ENCODE measurements at regions not wholly inside any gene's neighbourhood (a gene's known extent, or its start where the extent isn't known, plus 50 kb on each side); places are given as distances from the start of the nearest gene placed in this dataset.

DNA sequence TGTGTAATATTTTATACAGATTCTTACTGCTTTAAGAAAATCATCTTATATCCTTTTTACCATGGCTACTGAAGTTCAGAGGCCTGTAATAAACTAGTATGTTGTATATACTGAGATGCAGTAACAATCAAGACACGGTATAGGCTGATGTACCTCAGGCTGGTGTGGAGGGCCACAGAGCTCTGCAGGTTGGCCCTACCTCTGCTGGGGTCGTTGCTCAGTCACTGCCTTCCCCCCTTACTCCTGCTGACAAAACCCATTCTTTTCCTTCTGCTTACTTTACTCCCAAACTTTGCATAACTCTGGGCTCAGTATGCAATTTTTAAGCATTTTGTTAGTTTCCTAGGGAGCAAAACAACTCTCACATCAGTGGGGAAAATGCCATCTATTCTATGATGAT, 200.1 kb upstream of the FOXP2 start:
- TF ChIP-seq, protein P1, sequence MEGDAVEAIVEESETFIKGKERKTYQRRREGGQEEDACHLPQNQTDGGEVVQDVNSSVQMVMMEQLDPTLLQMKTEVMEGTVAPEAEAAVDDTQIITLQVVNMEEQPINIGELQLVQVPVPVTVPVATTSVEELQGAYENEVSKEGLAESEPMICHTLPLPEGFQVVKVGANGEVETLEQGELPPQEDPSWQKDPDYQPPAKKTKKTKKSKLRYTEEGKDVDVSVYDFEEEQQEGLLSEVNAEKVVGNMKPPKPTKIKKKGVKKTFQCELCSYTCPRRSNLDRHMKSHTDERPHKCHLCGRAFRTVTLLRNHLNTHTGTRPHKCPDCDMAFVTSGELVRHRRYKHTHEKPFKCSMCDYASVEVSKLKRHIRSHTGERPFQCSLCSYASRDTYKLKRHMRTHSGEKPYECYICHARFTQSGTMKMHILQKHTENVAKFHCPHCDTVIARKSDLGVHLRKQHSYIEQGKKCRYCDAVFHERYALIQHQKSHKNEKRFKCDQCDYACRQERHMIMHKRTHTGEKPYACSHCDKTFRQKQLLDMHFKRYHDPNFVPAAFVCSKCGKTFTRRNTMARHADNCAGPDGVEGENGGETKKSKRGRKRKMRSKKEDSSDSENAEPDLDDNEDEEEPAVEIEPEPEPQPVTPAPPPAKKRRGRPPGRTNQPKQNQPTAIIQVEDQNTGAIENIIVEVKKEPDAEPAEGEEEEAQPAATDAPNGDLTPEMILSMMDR (conservative IDR thresholded peaks at IDR 0.05 in 1 of 2, IDR thresholded peaks at IDR 0.05 in 1 of 2; ENCODE audit: low read depth in 1 of 2, low read length in 2 of 2), result no peak
- no peak for TF ChIP-seq EZH2 (IDR thresholded peaks at IDR 0.05; ENCODE audit: low read length, missing control alignments)
